Spleen (tissue), 11 donors: ENCODE measurements at regions not wholly inside any gene's neighbourhood (a gene's known extent, or its start where the extent isn't known, plus 50 kb on each side); places are given as distances from the start of the nearest gene placed in this dataset.

ENCODE experiments used
- DNase-seq: peaks from one replicate; pipeline ENCODE4 v3.0.0-alpha.2; 2020
- H3K27ac ChIP-seq, 8 donors: fragments of 200-600 bp; sonication (generic) in 7 of 8; 1 replicate in 4 of 8; 2 replicates in 4 of 8; pipeline versions ENCODE4 v1.5.0 to v1.8.0; 2016 to 2021; ENCODE audit warnings: inconsistent platforms in 4 of 8, mild to moderate bottlenecking in 4 of 8, moderate library complexity in 1 of 8
- H3K27me3 ChIP-seq, 7 donors: fragments of 200-600 bp; sonication (generic) in 6 of 7; replicated peaks in 1 of 7; 1 replicate in 4 of 7; 2 replicates in 3 of 7; pipeline versions ENCODE4 v1.5.0 to v1.8.0; 2016 to 2021; ENCODE audit warnings: inconsistent platforms in 3 of 7, mild to moderate bottlenecking in 1 of 7
- H3K36me3 ChIP-seq, 6 donors: fragments of 200-600 bp; sonication (generic) in 5 of 6; 1 replicate in 4 of 6; 2 replicates in 2 of 6; pipeline versions ENCODE4 v1.5.0 to v1.8.0; 2016 to 2021; ENCODE audit warnings: inconsistent platforms in 2 of 6
- H3K4me1 ChIP-seq, 6 donors: fragments of 200-600 bp; sonication (generic) in 5 of 6; 1 replicate in 3 of 6; 2 replicates in 3 of 6; pipeline versions ENCODE4 v1.5.0 to v1.8.0; 2016 to 2021; ENCODE audit warnings: inconsistent platforms in 3 of 6
- H3K4me3 ChIP-seq, 8 donors: fragments of 200-600 bp; sonication (generic) in 7 of 8; 1 replicate in 4 of 8; 2 replicates in 4 of 8; pipeline versions ENCODE4 v1.5.0 to v1.8.0; 2016 to 2021; ENCODE audit warnings: inconsistent platforms in 4 of 8, mild to moderate bottlenecking in 4 of 8, moderate library complexity in 2 of 8
- H3K9me3 ChIP-seq, 8 donors: fragments of 200-600 bp; sonication (generic) in 7 of 8; 1 replicate in 4 of 8; 2 replicates in 4 of 8; pipeline versions ENCODE4 v1.5.0 to v1.8.0; 2016 to 2021; ENCODE audit warnings: inconsistent platforms in 4 of 8
- POLR2A ChIP-seq, 3 donors: fragments of 450-650 bp; IDR thresholded peaks; one replicate each; pipeline ENCODE4 v1.5.1; 2017; ENCODE audit warnings: antibody characterized with exemption in 3 of 3, mild to moderate bottlenecking in 1 of 3
- POLR2AphosphoS5 ChIP-seq, 3 donors: sonication (generic); formaldehyde crosslinking; IDR thresholded peaks; one replicate each; pipeline ENCODE4 v1.5.1; 2017; ENCODE audit warnings: antibody characterized with exemption in 3 of 3
- WGBS, 5 donors: extraction: QIAGEN DNeasy Blood & Tissue Kit in 3 of 5; methylation state at CpG; one replicate each; pipeline versions ENCODE4 v1.1.5 to v1.1.7; 2013 to 2018; 5-methylcytosine and 5-hydroxymethylcytosine counted together
- intact Hi-C: fragments of 100-400 bp; cut with DNase I; formaldehyde crosslinking; loops from one replicate; pipeline ENCODE4 v1.15.0; 2023; ENCODE audit warnings: low total_unique reads
- TF ChIP-seq, protein P1 (sequence below), 11 experiments: fragments of 200-600 bp in 7 of 11; fragments of 450-650 bp in 4 of 11; sonication (generic) in 4 of 11; IDR thresholded peaks in 8 of 11; conservative IDR thresholded peaks in 3 of 11; 1 replicate in 7 of 11; 2 replicates in 4 of 11; pipeline versions ENCODE4 v1.4.0 to v1.8.0; 2016 to 2021; ENCODE audit warnings: antibody characterized with exemption in 11 of 11, inconsistent platforms in 4 of 11, mild to moderate bottlenecking in 1 of 11
- donor health status: healthy with polysubstance abuse.
- donor health status: DM: no; HTN: no; CAD: no; lungs with moderate emphysema.
- donor health status: DM: no; HTN: no; CAD: no.
- donor health status: Bipolar disorder and iron deficiency.
- donor health status: healthy.
- donor health status: DM: no; HTN: no; CAD: no.
- donor health status: DM: yes; HTN: yes; CAD: no.

DNA sequence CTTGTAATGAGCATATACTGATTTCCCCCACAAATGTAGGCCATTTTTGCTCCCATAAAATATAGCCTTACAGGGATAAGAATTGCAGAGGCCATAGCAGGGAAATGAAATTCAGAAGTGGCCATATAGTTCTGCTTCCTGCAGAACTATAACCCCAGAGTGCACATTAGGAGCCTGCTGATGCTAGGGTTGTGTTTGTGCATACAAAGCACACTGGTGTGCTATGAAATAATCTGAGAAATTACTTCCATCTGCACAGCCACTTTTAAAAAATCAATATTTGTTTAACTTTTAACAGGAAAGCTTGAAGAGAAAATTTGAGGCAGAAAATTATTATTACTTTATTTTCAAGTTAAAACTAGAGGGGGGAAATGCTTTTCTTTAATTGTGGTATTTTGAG, 380.3 kb downstream of the MRPS30 start:
- DNase-seq, result no peak
- H3K4me1 ChIP-seq, result no peaks in the 10 kb centered on the region
- no peak overlapping the region for H3K4me3 ChIP-seq
- H3K27me3 ChIP-seq, result no peaks in the 10 kb centered on the region
- H3K9me3 ChIP-seq, result no peaks in the 10 kb centered on the region
- intact Hi-C loops, result no loop called here
- no peak overlapping the region for H3K27ac ChIP-seq
- no peaks in the 10 kb centered on the region for H3K36me3 ChIP-seq
- TF ChIP-seq POLR2AphosphoS5 (IDR thresholded peaks at IDR 0.05) (no peak), POLR2A (IDR thresholded peaks at IDR 0.05) (no peak)
- TF ChIP-seq, protein P1, sequence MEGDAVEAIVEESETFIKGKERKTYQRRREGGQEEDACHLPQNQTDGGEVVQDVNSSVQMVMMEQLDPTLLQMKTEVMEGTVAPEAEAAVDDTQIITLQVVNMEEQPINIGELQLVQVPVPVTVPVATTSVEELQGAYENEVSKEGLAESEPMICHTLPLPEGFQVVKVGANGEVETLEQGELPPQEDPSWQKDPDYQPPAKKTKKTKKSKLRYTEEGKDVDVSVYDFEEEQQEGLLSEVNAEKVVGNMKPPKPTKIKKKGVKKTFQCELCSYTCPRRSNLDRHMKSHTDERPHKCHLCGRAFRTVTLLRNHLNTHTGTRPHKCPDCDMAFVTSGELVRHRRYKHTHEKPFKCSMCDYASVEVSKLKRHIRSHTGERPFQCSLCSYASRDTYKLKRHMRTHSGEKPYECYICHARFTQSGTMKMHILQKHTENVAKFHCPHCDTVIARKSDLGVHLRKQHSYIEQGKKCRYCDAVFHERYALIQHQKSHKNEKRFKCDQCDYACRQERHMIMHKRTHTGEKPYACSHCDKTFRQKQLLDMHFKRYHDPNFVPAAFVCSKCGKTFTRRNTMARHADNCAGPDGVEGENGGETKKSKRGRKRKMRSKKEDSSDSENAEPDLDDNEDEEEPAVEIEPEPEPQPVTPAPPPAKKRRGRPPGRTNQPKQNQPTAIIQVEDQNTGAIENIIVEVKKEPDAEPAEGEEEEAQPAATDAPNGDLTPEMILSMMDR (IDR thresholded peaks at IDR 0.05 in 8 of 11, conservative IDR thresholded peaks at IDR 0.05 in 3 of 11), result no peak

- WGBS, 5 donors, result 48 to 66% (median 57%) methylated on average over 5 of the region's 5 CpGs
- TF ChIP-seq POLR2A (IDR thresholded peaks at IDR 0.05), result no peak
- TF ChIP-seq, protein P1 (IDR thresholded peaks at IDR 0.05 in 8 of 11, conservative IDR thresholded peaks at IDR 0.05 in 3 of 11), result no peak
- no peak for TF ChIP-seq POLR2AphosphoS5 (IDR thresholded peaks at IDR 0.05)
- Histone ChIP-seq H3K27ac (no peak overlapping the region), H3K4me1 (no peaks in the 10 kb centered on the region), H3K36me3 (no peaks in the 10 kb centered on the region), H3K27me3 (no peaks in the 10 kb centered on the region), H3K9me3 (no peaks in the 10 kb centered on the region), H3K4me3 (no peak overlapping the region)
- intact Hi-C loops, result no loop called here
- no peak for DNase-seq
Observed at GRCh38 chr5:45189481-45189880, 380.7 kb downstream of the MRPS30 start.

GRCh38 chr5:45195026-45195425, 386.3 kb downstream of the MRPS30 start:
- H3K27me3 ChIP-seq, result no peaks in the 10 kb centered on the region
- H3K9me3 ChIP-seq, result peaks cover 0 to 11% (median 0%) of the 10 kb centered on the region in 8 donors
- intact Hi-C loops, result no loop called here
- no peak for DNase-seq
- no peak overlapping the region for H3K4me3 ChIP-seq
- no peaks in the 10 kb centered on the region for H3K36me3 ChIP-seq
- no peak for TF ChIP-seq POLR2AphosphoS5 (IDR thresholded peaks at IDR 0.05)
- TF ChIP-seq POLR2A (IDR thresholded peaks at IDR 0.05), result no peak
- TF ChIP-seq, protein P1 (IDR thresholded peaks at IDR 0.05 in 8 of 11, conservative IDR thresholded peaks at IDR 0.05 in 3 of 11), result no peak
- no peak overlapping the region for H3K27ac ChIP-seq
- H3K4me1 ChIP-seq, result no peaks in the 10 kb centered on the region
- 74 to 90% (median 78%) methylated on average over 1 of the region's 1 CpG for WGBS, 5 donors
